HEK293 (cell line): ENCODE measurements at regions not wholly inside any gene's neighbourhood (a gene's known extent, or its start where the extent isn't known, plus 50 kb on each side); places are given as distances from the start of the nearest gene placed in this dataset.

Experiments
- CTCF ChIP-seq: fragments of 450-650 bp; formaldehyde crosslinking; IDR thresholded peaks from 2 replicates; pipeline ENCODE4 v1.5.1; 2016; ENCODE audit warnings: missing biosample characterization, missing genetic modification characterization
- EGR2 ChIP-seq: fragments of 450-650 bp; formaldehyde crosslinking; IDR thresholded peaks from 2 replicates; pipeline ENCODE4 v1.5.1; 2016; ENCODE audit warnings: low read depth, missing biosample characterization, missing genetic modification characterization
- GLI2 ChIP-seq: fragments of 450-650 bp; formaldehyde crosslinking; IDR thresholded peaks from 2 replicates; pipeline ENCODE4; 2017; ENCODE audit warnings: missing biosample characterization, missing genetic modification characterization, low read depth, borderline replicate concordance
- REST ChIP-seq: fragments of 450-650 bp; formaldehyde crosslinking; IDR thresholded peaks from 2 replicates; pipeline ENCODE4 v1.5.1; 2016; ENCODE audit warnings: missing biosample characterization, missing genetic modification characterization
- SCRT2 ChIP-seq: fragments of 450-650 bp; formaldehyde crosslinking; IDR thresholded peaks from 2 replicates; pipeline ENCODE4 v1.5.1; 2016; ENCODE audit warnings: missing biosample characterization, missing genetic modification characterization
- YY1 ChIP-seq: fragments of 450-650 bp; formaldehyde crosslinking; IDR thresholded peaks from 2 replicates; pipeline ENCODE4 v1.5.1; 2018; ENCODE audit warnings: missing biosample characterization, missing genetic modification characterization
- ZBTB7A ChIP-seq: fragments of 450-650 bp; formaldehyde crosslinking; IDR thresholded peaks from 2 replicates; pipeline ENCODE4 v1.5.1; 2016; ENCODE audit warnings: low read depth, missing biosample characterization, missing genetic modification characterization
- ZFP3 ChIP-seq: fragments of 450-650 bp; formaldehyde crosslinking; IDR thresholded peaks from 2 replicates; pipeline ENCODE4 v1.5.1; 2016; ENCODE audit warnings: low read depth, missing biosample characterization, missing genetic modification characterization
- ZNF221 ChIP-seq: fragments of 450-650 bp; formaldehyde crosslinking; IDR thresholded peaks from 2 replicates; pipeline ENCODE4 v1.5.1; 2017; ENCODE audit warnings: missing biosample characterization, missing genetic modification characterization, borderline replicate concordance
- ZNF350 ChIP-seq: fragments of 450-650 bp; formaldehyde crosslinking; IDR thresholded peaks from 2 replicates; pipeline ENCODE4 v1.5.0; 2017; ENCODE audit warnings: missing biosample characterization, mild to moderate bottlenecking, missing genetic modification characterization
- ZNF514 ChIP-seq: fragments of 450-650 bp; formaldehyde crosslinking; IDR thresholded peaks from 2 replicates; pipeline ENCODE4 v1.5.1; 2016; ENCODE audit warnings: missing biosample characterization, missing genetic modification characterization
- TF ChIP-seq, protein P1 (sequence below): fragments of 450-650 bp; formaldehyde crosslinking; IDR thresholded peaks from 2 replicates; pipeline ENCODE4 v1.5.1; 2016; ENCODE audit warnings: missing biosample characterization, missing genetic modification characterization
- TF ChIP-seq, protein P2 (sequence below): fragments of 450-650 bp; formaldehyde crosslinking; IDR thresholded peaks from 2 replicates; pipeline ENCODE4 v1.5.1; 2017; ENCODE audit warnings: missing biosample characterization, mild to moderate bottlenecking, missing genetic modification characterization, moderate library complexity

GRCh38 chr10:90440870-90441269 lies 417.0 kb downstream of the HTR7 start:
- no peak for TF ChIP-seq ZNF350 (tag by site-specific recombination)
- TF ChIP-seq CTCF (tag by site-specific recombination) = no peak
- TF ChIP-seq, protein P1, sequence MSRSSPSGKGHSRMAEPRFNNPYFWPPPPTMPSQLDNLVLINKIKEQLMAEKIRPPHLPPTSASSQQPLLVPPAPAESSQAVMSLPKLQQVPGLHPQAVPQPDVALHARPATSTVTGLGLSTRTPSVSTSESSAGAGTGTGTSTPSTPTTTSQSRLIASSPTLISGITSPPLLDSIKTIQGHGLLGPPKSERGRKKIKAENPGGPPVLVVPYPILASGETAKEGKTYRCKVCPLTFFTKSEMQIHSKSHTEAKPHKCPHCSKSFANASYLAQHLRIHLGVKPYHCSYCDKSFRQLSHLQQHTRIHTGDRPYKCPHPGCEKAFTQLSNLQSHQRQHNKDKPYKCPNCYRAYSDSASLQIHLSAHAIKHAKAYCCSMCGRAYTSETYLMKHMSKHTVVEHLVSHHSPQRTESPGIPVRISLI (tag by site-specific recombination) = no peak
- no peak for TF ChIP-seq ZNF221
- no peak for TF ChIP-seq YY1 (tag by site-specific recombination)
- TF ChIP-seq EGR2 (tag by site-specific recombination) = no peak
- TF ChIP-seq ZNF514 (tag by site-specific recombination) = no peak
- no peak for TF ChIP-seq GLI2 (tag by site-specific recombination)
- no peak for TF ChIP-seq ZBTB7A
- TF ChIP-seq, protein P2, sequence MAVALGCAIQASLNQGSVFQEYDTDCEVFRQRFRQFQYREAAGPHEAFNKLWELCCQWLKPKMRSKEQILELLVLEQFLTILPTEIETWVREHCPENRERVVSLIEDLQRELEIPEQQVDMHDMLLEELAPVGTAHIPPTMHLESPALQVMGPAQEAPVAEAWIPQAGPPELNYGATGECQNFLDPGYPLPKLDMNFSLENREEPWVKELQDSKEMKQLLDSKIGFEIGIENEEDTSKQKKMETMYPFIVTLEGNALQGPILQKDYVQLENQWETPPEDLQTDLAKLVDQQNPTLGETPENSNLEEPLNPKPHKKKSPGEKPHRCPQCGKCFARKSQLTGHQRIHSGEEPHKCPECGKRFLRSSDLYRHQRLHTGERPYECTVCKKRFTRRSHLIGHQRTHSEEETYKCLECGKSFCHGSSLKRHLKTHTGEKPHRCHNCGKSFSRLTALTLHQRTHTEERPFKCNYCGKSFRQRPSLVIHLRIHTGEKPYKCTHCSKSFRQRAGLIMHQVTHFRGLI (tag by site-specific recombination) = no peak
- no peak for TF ChIP-seq SCRT2
- TF ChIP-seq ZFP3 (tag by site-specific recombination) = no peak
- TF ChIP-seq REST (tag by site-specific recombination) = no peak
